ENCODE measurements at regions not wholly inside any gene's neighbourhood (a gene's known extent, or its start where the extent isn't known, plus 50 kb on each side); places are given as distances from the start of the nearest gene placed in this dataset.

DNA sequence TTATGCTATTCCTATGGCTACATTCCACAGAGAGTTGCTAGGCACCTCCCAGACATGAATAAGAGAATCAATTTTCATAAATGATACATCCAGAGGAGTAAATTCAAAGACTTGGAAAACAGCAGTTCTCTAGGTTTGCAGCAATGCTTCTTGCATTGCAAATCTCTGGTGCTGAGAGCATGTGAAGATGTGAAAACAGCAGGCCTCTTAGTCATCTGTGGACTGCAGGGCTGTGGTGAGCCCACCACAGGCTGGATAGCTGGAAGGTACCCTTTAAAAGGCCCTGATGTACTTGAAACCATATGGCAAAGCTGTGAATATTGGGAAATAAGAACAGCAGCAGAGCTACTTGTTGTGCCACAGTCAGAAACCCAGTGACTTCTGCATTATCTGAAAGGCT lies 2135.9 kb downstream of the ARAP2 start:
- TF ChIP-seq, protein P1, sequence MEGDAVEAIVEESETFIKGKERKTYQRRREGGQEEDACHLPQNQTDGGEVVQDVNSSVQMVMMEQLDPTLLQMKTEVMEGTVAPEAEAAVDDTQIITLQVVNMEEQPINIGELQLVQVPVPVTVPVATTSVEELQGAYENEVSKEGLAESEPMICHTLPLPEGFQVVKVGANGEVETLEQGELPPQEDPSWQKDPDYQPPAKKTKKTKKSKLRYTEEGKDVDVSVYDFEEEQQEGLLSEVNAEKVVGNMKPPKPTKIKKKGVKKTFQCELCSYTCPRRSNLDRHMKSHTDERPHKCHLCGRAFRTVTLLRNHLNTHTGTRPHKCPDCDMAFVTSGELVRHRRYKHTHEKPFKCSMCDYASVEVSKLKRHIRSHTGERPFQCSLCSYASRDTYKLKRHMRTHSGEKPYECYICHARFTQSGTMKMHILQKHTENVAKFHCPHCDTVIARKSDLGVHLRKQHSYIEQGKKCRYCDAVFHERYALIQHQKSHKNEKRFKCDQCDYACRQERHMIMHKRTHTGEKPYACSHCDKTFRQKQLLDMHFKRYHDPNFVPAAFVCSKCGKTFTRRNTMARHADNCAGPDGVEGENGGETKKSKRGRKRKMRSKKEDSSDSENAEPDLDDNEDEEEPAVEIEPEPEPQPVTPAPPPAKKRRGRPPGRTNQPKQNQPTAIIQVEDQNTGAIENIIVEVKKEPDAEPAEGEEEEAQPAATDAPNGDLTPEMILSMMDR (IDR thresholded peaks at IDR 0.05), result no peak
- H3K9me3 ChIP-seq, result no peaks in the 10 kb centered on the region
- H3K27me3 ChIP-seq, result no peaks in the 10 kb centered on the region
- H3K4me3 ChIP-seq, result no peak overlapping the region
- H3K4me1 ChIP-seq, result no peaks in the 10 kb centered on the region
- H3K27ac ChIP-seq, result no peak overlapping the region
- ATAC-seq (no peak), DNase-seq (no peak)
- H3K36me3 ChIP-seq, result no peaks in the 10 kb centered on the region
- intact Hi-C loops (cut with DNase I), result no loop called here

DNA sequence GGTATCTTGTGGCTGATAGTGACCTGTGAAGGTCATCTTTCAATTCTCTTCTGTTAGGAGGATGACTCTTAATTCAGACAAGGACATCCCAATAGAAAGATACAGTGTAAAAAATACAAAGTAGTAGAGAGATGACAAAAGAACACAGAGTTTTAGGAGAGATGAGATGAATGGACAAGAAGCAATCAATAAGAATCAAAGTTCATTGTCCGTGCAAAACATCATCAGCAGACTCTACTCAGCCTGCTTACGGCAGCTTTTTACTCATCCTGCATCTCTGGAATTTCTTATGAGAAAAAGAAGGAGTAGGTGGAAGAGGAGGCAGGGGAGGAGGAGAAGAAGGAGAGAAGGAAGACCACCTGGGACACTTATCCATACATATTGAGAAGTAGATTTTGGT lies 2131.7 kb downstream of the ARAP2 start:
- ATAC-seq, result no peak
- Histone ChIP-seq H3K27ac (no peak overlapping the region), H3K36me3 (no peaks in the 10 kb centered on the region), H3K4me1 (no peaks in the 10 kb centered on the region), H3K4me3 (no peak overlapping the region), H3K27me3 (no peaks in the 10 kb centered on the region), H3K9me3 (no peaks in the 10 kb centered on the region)
- TF ChIP-seq, protein P1 (IDR thresholded peaks at IDR 0.05), result no peak
- no peak for DNase-seq
- intact Hi-C loops (cut with DNase I), result no loop called here

DNA sequence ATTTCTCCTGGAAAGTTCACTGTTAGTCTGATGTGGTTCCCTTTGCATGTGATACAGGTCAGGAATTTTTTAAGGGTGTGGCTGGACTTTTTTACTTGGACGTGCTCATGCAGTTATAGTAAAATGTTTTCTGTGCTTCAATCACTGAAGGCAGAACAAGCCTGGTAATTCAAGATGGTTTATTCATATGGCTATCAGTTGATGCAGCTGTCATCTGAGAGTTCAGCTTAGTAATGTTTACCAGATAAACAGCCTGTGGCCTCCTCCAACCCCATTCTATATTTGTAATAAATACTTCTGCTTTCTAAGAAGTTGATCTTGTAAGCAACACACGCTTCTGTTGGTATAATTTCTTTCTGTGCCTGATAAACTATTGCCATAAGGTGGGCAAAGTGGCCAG lies 2105.9 kb downstream of the ARAP2 start:
- ATAC-seq (no peak), DNase-seq (no peak)
- TF ChIP-seq, protein P1 (IDR thresholded peaks at IDR 0.05), result no peak
- Histone ChIP-seq H3K4me1 (no peaks in the 10 kb centered on the region), H3K4me3 (no peak overlapping the region), H3K27ac (no peak overlapping the region), H3K9me3 (no peaks in the 10 kb centered on the region), H3K27me3 (no peaks in the 10 kb centered on the region), H3K36me3 (no peaks in the 10 kb centered on the region)
- intact Hi-C loops (cut with DNase I), result no loop called here

DNA sequence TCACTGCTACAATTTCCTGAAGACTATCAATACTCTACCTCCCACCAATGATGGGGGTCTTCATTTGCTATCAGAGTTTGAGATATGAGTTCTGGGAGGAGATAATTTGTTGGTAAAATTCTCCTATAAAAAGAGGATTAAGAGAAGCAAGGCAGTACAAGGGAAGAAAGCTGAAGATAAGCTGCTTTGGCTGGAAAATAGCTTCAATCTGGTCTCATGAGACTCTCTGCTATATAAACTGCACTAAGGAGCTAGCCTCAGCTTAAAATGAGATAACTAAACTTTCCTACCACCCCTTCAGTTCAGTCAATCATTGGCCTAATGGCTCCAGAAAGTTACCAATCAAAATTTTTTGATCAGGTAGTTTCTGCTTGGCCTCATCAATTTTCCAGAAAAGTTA lies 2105.0 kb downstream of the ARAP2 start:
- H3K4me1 ChIP-seq, result no peaks in the 10 kb centered on the region
- DNase-seq (no peak), ATAC-seq (no peak)
- H3K27me3 ChIP-seq, result no peaks in the 10 kb centered on the region
- H3K9me3 ChIP-seq, result no peaks in the 10 kb centered on the region
- intact Hi-C loops (cut with DNase I), result no loop called here
- no peak overlapping the region for H3K4me3 ChIP-seq
- TF ChIP-seq, protein P1 (IDR thresholded peaks at IDR 0.05), result no peak
- H3K36me3 ChIP-seq, result no peaks in the 10 kb centered on the region
- H3K27ac ChIP-seq, result no peak overlapping the region

DNA sequence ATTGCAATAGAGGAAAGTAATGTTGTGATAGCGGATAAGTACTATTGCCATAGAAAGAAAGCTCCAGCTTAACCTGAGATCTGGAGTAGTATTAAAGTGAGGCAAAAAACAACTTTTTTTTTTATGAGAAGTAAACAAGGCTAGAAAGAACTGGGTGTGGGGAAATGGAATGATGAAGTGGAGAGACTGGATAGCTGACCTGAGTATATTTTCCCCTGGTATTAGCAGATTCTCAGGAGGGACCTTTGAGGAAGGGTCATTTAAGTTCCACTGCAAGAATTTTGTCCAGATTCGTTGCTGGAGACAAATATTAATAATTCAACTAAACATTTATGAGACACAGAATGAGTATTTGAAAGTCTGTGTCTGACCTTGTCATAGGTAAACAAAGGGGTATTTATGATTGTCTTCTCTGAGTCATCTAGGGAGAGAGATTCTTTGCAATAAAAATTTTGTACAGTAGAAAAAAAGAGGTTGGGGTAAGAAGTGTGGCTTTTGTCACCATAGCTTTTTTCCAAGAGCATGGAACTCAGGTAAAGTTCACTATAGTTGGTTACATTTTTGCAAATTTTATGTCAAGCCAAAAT lies 2095.9 kb downstream of the ARAP2 start:
- TF ChIP-seq, protein P1 (IDR thresholded peaks at IDR 0.05), result no peak
- intact Hi-C loops (cut with DNase I), result no loop called here
- DNase-seq (no peak), ATAC-seq (no peak)
- no peak overlapping the region for H3K4me3 ChIP-seq
- H3K4me1 ChIP-seq, result no peaks in the 10 kb centered on the region
- no peaks in the 10 kb centered on the region for H3K27me3 ChIP-seq
- H3K36me3 ChIP-seq, result no peaks in the 10 kb centered on the region
- no peak overlapping the region for H3K27ac ChIP-seq
- no peaks in the 10 kb centered on the region for H3K9me3 ChIP-seq

DNA sequence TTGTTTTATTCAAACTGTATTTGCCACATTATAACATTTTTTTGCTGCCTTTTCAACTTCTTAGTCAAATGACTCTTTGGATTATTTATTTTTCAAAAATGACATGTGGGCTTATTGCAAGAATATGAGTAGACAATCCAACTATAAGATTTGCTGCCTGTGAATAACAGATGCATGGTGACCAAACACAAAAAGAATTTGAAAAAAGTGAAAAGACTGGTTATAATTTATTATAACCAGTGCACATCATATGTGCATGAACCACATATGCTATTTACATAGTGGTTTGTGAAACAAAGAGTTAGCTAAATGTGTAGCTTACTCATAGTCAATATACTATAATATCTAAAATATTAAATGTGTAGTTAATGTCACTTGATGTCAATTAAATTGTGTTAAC lies 2086.8 kb downstream of the ARAP2 start:
- Histone ChIP-seq H3K4me3 (no peak overlapping the region), H3K4me1 (no peaks in the 10 kb centered on the region), H3K9me3 (no peaks in the 10 kb centered on the region), H3K27ac (no peak overlapping the region), H3K36me3 (no peaks in the 10 kb centered on the region), H3K27me3 (no peaks in the 10 kb centered on the region)
- TF ChIP-seq, protein P1 (IDR thresholded peaks at IDR 0.05), result no peak
- DNase-seq (no peak), ATAC-seq (no peak)
- intact Hi-C loops (cut with DNase I), result no loop called here
